ENCODE measurements at regions not wholly inside any gene's neighbourhood (a gene's known extent, or its start where the extent isn't known, plus 50 kb on each side); places are given as distances from the start of the nearest gene placed in this dataset.
A peak's percentile ranks its signal among the peaks of the same experiment; 100 is the strongest.

- Histone ChIP-seq H3K36me3 (ENCODE audit: control insufficient read depth in 2 of 2, extremely low read depth in 1 of 2, insufficient read depth in 2 of 2, low read length in 2 of 2) (no peaks in the 10 kb centered on the region), H3K4me1 (ENCODE audit: control insufficient read depth, extremely low read depth, insufficient read depth, low read length) (peaks cover 27% of the 10 kb centered on the region), H3K4me3 (replicated peaks in 1 of 3; ENCODE audit: insufficient read depth in 1 of 3, low read depth in 1 of 3, low read length in 3 of 3) (no peak overlapping the region), H3K27ac (ENCODE audit: insufficient read depth, low read depth, low read length) (peak overlapping the region; percentile 98), H2AFZ (ENCODE audit: low read depth, low read length) (no peak overlapping the region), H3K79me2 (ENCODE audit: control insufficient read depth, insufficient read depth, low read length) (no peaks in the 10 kb centered on the region), H3K9ac (replicated peaks; ENCODE audit: extremely low read depth, insufficient read depth, low read length) (peak overlapping the region; percentile 73), H4K20me1 (replicated peaks; ENCODE audit: control insufficient read depth, extremely low read depth, insufficient read depth, low read length) (no peaks in the 10 kb centered on the region), H3K9me1 (replicated peaks; ENCODE audit: control insufficient read depth, extremely low read depth, insufficient read depth, low read length) (no peaks in the 10 kb centered on the region), H3K4me2 (ENCODE audit: insufficient read depth, low read length) (peak overlapping the region; percentile 69), H3K9me3 (replicated peaks; ENCODE audit: control insufficient read depth, insufficient read depth, low read length) (no peaks in the 10 kb centered on the region), H3K27me3 (ENCODE audit: control insufficient read depth in 2 of 2, insufficient read depth in 2 of 2, low read length in 2 of 2) (no peaks in the 10 kb centered on the region)
- intact Hi-C loops (cut with micrococcal nuclease) (loop anchor here (1.0 to 5.0 kb wide), 7 partner anchors 18 to 756 kb away; no protein-coding TSS in a partner anchor), dilution Hi-C loops (cut with MboI; ENCODE audit: extremely low pct_ligation_motif_present, low sequenced_read_pairs) (no loop called here)
- no peak for TF ChIP-seq MYC (IDR thresholded peaks at IDR 0.05; ENCODE audit: low read depth, low read length)
- TF ChIP-seq MAX (IDR thresholded peaks at IDR 0.05; ENCODE audit: insufficient read depth, insufficient read length): no peak
- peak; percentile 62 for TF ChIP-seq GATA2 (IDR thresholded peaks at IDR 0.05; ENCODE audit: insufficient read depth, insufficient read length, low read depth, low read length)
- peak; percentile 85 for TF ChIP-seq JUN (IDR thresholded peaks at IDR 0.05; ENCODE audit: borderline replicate concordance, insufficient read depth, insufficient read length, low read depth)
- peak; percentile 75 for TF ChIP-seq POLR2A (IDR thresholded peaks at IDR 0.05; ENCODE audit: low read depth, low read length)
- peak; percentile 82 for TF ChIP-seq POLR2AphosphoS5 (IDR thresholded peaks at IDR 0.05; ENCODE audit: insufficient read depth, low read depth, low read length)
- TF ChIP-seq FOS (IDR thresholded peaks at IDR 0.05; ENCODE audit: borderline replicate concordance, insufficient read depth, low read length): peak; percentile 78
- CTCF ChIA-PET: interaction anchor here (0.6 to 3.7 kb wide), 3 partner anchors 18 to 777 kb away, joined by 3 to 21 read pairs (median 3); no protein-coding TSS in a partner anchor
- peak; percentile 97 for DNase-seq (ENCODE audit: low read depth, low spot score)
- FAIRE-seq: peak; percentile 94
- POLR2A ChIA-PET: no interaction called here
- no TSS peak for BruUV-seq (replicated peaks)
These were observed 754.4 kb upstream of the MARCKS start for GRCh38 chr6:113102761-113103160.

All from endothelial cell of umbilical vein (primary cell).